ENCODE measurements at regions not wholly inside any gene's neighbourhood (a gene's known extent, or its start where the extent isn't known, plus 50 kb on each side); places are given as distances from the start of the nearest gene placed in this dataset.

GRCh38 chr4:124414276-124415040, 298.1 kb downstream of the ANKRD50 start:
- no peaks in the 10 kb centered on the region for H3K27me3 ChIP-seq (ENCODE audit: insufficient read depth, low read depth, low read length)

GRCh38 chr4:124415146-124415545, 297.4 kb downstream of the ANKRD50 start:
- no peaks in the 10 kb centered on the region for H3K9me3 ChIP-seq (ENCODE audit: low read length)
- no peaks in the 10 kb centered on the region for H3K27me3 ChIP-seq (ENCODE audit: insufficient read depth, low read depth, low read length)
- TF ChIP-seq POLR2AphosphoS5 (IDR thresholded peaks at IDR 0.05) (no peak), EP300 (conservative IDR thresholded peaks at IDR 0.05; ENCODE audit: poor library complexity, severe bottlenecking) (no peak), RAD21 (conservative IDR thresholded peaks at IDR 0.05) (no peak), TAF1 (IDR thresholded peaks at IDR 0.05; ENCODE audit: low read depth) (no peak), EZH2 (IDR thresholded peaks at IDR 0.05; ENCODE audit: borderline replicate concordance, insufficient read depth, low read length, poor library complexity, severe bottlenecking) (no peak), REST (IDR thresholded peaks at IDR 0.05; ENCODE audit: borderline replicate concordance) (no peak), CTCF (IDR thresholded peaks at IDR 0.05; ENCODE audit: poor library complexity, severe bottlenecking) (no peak), MXI1 (conservative IDR thresholded peaks at IDR 0.05; ENCODE audit: poor library complexity, severe bottlenecking) (no peak), SMC3 (conservative IDR thresholded peaks at IDR 0.05; ENCODE audit: poor library complexity) (no peak)
- H3K9ac ChIP-seq (ENCODE audit: low read length) = no peak overlapping the region
- H3K9me2 ChIP-seq (ENCODE audit: insufficient read depth, low read length) = no peaks in the 10 kb centered on the region
- H3K4me3 ChIP-seq (ENCODE audit: low read length) = no peak overlapping the region
- no peaks in the 10 kb centered on the region for H4K20me1 ChIP-seq (ENCODE audit: insufficient read depth)
- no peak overlapping the region for H3K4me2 ChIP-seq (ENCODE audit: low read length)
- no peaks in the 10 kb centered on the region for H3K79me2 ChIP-seq (replicated peaks; ENCODE audit: insufficient read depth, low read length)
- no peak overlapping the region for H2AFZ ChIP-seq (ENCODE audit: low read depth, low read length)
- H3K36me3 ChIP-seq (ENCODE audit: insufficient read depth, low read length) = no peaks in the 10 kb centered on the region
- H3F3A ChIP-seq (ENCODE audit: insufficient read depth, low read length, poor library complexity, severe bottlenecking) = no peaks in the 10 kb centered on the region
- H3K27ac ChIP-seq (ENCODE audit: low read length) = no peak overlapping the region

More at GRCh38 chr4:124414276-124415040, 298.1 kb downstream of the ANKRD50 start:
- no peaks in the 10 kb centered on the region for H3K36me3 ChIP-seq (ENCODE audit: insufficient read depth, low read length)
- no peaks in the 10 kb centered on the region for H3K9me3 ChIP-seq (ENCODE audit: low read length)
- H3K4me3 ChIP-seq (ENCODE audit: low read length) = no peak overlapping the region
- TF ChIP-seq RAD21 (conservative IDR thresholded peaks at IDR 0.05) (no peak), EZH2 (IDR thresholded peaks at IDR 0.05; ENCODE audit: borderline replicate concordance, insufficient read depth, low read length, poor library complexity, severe bottlenecking) (no peak)
- no peak overlapping the region for H2AFZ ChIP-seq (ENCODE audit: low read depth, low read length)
- no peaks in the 10 kb centered on the region for H4K20me1 ChIP-seq (ENCODE audit: insufficient read depth)
- H3K9ac ChIP-seq (ENCODE audit: low read length) = no peak overlapping the region
- no peak overlapping the region for H3K27ac ChIP-seq (ENCODE audit: low read length)
- H3K4me2 ChIP-seq (ENCODE audit: low read length) = no peak overlapping the region
- no peaks in the 10 kb centered on the region for H3K79me2 ChIP-seq (replicated peaks; ENCODE audit: insufficient read depth, low read length)
- H3K9me2 ChIP-seq (ENCODE audit: insufficient read depth, low read length) = no peaks in the 10 kb centered on the region
- H3F3A ChIP-seq (ENCODE audit: insufficient read depth, low read length, poor library complexity, severe bottlenecking) = no peaks in the 10 kb centered on the region

All from neural cell (in vitro differentiated cells).